HG03571 (cell line): ENCODE measurements at regions not wholly inside any gene's neighbourhood (a gene's known extent, or its start where the extent isn't known, plus 50 kb on each side); places are given as distances from the start of the nearest gene placed in this dataset.

Experiments
- ATAC-seq: cut with Tn5 transposase; IDR thresholded peaks from one replicate; pipeline ENCODE4 v1.9.1; 2021; ENCODE audit not compliant: unreplicated experiment

GRCh38 chr12:89947437-89948270, 239.0 kb upstream of the ATP2B1 start:
- ATAC-seq: no peak

DNA sequence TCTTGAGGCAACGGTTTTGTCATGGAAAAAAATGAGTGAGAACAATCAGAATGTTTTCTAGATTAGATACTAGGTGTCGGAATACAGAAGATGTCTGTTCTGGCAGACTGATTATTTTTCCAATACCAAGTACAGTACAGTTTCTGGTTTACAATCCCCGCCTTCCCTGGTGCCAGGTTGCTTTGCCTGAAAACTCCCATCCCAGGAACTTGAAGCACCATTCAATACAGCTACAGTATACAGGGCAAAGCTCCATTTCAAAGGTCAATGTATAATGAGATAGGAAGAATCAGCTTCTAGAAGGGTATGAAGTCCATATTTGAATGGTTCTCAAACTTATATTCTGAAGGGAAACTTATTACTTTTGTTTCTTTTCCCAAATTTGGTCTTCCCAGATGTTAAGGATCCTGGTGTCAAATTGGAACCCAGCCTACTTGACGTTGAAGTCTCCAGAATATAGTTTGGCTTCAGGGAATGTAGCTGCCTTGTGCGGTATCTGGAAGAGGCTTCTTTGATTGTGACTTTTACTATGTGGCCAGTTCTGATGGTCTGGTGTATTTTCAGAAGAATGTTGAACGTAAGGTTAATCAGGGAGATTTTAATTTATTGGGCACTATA, 238.0 kb upstream of the ATP2B1 start:
- ATAC-seq: no peak

DNA sequence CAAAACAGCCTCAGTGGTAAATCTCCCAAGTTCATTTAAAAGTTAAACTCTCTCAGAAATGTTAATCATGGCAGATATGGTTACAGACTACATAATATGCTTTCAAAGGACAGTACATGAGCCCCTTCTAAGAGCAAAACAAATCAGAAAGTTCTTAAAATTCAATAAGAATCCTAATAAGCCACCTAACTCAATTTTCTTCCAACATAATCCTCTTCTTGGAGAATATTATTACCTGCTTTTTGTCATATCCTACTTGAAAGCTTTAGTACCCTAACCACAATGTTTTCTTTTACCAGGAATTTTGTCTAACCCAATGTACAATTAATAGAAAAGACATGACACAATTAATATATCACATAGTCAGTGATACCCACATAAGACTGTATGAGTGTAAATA, 236.5 kb upstream of the ATP2B1 start:
- ATAC-seq: no peak

- no peak for ATAC-seq
These were observed 234.8 kb upstream of the ATP2B1 start for GRCh38 chr12:89943463-89943862.

DNA sequence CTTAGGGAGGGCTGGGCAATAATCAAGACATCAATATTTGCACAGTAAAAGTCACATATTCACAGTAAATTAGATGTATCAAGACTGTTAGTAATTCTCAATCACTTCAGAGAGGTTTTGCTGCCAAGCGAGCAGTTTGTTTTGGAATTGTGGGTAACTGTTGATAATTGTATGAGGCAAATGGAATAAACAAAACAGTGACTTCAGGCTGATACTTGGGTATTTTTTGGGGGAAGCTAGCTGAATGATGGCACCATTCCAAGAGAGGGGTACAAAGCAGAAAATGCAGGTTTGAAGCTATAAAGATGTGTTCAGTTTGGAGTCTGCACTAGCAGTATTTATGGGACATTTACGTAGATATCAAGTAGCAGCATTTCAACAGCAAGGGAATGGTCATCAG, 232.8 kb upstream of the ATP2B1 start:
- ATAC-seq: no peak

DNA sequence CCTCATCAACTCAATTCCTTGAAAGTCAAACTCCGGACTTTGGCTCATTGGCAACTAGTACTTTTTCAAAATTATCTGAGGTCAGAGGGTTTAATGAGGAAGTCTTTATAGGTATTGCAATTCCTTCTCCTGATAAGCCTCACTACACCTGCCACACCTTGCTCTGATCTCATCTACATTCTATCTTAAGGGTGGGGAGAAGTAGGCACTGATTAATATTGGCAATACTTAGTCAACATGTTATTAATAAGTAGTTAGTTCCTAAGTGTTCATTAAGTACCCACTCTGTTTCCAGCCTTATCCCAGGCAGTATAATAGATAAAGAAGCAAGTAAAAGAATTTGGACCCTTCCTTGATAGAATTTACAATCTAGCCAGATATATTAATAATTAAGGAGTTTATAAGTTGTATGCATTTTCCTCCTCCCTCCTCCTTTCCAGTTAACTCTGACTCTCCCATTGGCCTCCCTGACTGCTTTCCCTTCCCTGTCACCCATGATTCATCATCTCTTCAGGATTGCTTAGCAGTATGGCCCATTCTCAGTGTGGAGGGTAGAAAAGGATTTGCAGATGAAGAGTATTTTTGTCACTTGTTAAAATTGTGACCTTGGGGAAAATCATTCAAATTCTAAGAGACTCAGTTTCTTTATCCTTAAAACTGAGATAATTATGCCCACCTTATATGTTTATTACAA, 231.0 kb upstream of the ATP2B1 start:
- no peak for ATAC-seq

DNA sequence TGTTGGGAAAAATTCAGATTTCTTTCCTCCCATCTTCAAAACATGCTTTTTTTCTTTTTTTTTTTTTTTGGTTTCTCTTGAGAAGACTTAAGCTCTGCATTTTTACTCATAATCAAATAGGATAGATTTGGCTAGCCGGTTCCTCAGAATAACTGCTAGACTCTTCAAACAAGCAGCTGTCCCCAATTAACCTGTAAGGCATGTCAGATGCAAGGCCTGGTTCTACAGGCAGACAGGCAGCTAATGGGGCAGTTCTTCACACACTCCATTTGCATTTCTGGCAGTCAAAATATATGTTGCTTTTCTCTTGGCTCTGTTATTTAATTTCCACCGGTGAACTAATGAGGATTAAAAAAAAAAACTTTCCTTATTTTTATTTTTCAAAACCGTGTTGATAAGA, 228.0 kb upstream of the ATP2B1 start:
- ATAC-seq: no peak

- peak; percentile 91 for ATAC-seq
These were observed 227.2 kb upstream of the ATP2B1 start for GRCh38 chr12:89935850-89936249.

DNA sequence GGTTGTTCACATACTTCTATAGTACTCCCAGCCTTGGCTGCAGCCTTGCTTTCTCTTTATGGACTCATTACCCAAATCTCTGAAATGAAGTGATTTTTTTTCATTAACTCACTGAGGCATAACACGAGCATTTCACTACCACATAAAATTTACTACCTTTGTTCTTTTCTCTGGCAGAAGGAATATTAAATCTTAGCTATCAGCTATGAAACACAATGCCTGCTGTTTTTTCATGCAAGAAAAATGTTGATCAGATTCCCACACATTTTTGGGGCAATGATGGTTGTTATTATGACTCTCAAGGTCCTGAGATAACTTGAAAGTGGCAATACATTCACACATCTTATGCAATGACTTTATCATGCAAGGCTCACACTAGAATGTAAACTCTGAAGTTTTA, 225.3 kb upstream of the ATP2B1 start:
- no peak for ATAC-seq

- ATAC-seq: no peak
These were observed 224.3 kb upstream of the ATP2B1 start for GRCh38 chr12:89932954-89933353.

GRCh38 chr12:89928467-89928866, 219.8 kb upstream of the ATP2B1 start:
- no peak for ATAC-seq

GRCh38 chr12:89927226-89927698, 218.6 kb upstream of the ATP2B1 start:
- peak; percentile 100 for ATAC-seq

DNA sequence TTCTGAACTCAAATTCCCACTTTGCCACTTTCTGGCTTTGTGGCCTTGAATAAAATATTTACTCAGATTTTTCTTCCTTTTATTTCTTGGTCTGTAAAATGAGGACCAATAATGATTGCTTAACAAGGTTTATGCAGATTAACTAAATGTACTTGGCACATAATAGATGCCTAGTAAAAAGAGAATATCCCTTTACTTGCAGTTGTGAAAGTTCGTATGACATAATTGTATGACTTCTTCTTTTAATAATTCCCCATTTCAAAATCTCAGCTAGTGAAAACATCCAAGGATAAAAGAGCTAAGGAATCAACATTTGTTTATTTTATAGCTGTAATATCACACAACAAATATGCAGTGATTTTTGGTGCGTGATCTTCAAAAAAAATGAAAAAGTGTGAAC, 215.6 kb upstream of the ATP2B1 start:
- ATAC-seq: no peak

GRCh38 chr12:89923091-89923490, 214.5 kb upstream of the ATP2B1 start:
- ATAC-seq: no peak

GRCh38 chr12:89920866-89921265, 212.2 kb upstream of the ATP2B1 start:
- ATAC-seq: no peak

GRCh38 chr12:89919241-89919906, 210.7 kb upstream of the ATP2B1 start:
- ATAC-seq: no peak

DNA sequence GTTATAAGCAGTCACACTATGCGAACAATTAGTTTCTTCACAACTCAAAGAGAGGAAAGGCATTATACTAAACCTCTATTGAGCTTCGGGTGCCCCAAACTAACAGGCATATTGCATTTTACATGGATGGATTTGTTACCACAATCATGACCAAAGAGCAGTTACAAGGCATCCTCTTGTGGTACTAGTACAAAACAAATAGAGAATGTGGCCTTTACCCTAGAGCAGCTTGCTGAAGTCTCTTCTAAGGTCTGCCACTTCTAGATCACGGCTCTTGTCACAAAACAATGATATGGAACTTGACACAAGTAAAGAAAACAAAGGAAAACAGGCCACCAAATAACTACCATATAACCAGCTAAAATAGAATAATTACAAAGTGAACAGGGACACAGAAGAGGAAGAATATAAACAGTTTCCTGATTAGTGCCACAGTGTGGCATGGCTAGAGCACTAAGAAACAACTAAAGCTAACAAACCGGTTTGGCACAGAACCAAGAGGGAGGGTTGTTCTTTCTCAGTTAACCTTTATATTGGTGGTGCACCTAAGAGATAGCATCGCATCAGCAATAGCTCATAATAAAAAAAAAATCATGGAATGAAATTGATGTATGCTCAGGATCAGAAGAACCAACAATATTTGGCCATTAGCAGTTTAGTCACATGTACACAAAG, 209.7 kb upstream of the ATP2B1 start:
- no peak for ATAC-seq

DNA sequence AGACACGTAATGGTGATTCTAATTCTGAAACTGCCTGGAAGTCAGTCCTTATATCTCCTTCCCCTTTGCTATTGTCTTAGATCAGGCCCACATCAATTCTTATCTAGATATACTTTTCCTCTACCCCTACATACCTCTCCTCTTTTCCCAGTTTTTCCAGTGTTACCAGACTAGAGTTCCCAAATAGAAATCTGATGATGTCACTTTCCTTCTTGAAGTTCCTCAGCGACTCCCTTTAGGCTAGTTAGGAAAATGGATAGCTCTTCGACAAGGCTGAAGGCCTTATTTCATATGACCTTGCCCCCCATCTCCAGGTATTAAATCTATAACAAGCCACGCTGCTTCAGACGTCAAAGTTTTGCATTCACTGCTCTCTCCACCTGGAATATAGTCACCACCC, 201.1 kb upstream of the ATP2B1 start:
- ATAC-seq: no peak

DNA sequence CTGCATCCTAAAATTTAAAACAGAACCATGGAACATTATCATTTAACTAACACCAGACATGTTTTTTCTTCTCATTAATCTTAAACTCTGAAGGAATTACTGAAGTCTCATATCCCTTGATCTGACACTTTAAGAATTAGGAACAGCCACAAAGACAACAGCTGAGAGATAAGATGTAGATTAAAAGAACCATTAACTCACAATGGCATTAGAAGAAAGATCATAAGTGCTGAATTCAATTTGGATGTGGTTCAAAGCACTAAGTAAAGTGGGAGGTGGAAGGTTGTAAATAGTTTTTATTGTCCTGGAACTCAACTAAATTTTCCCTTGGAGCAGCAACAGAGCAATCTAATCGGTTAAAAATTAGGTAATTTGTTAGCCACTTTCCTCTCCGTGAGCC, 199.0 kb upstream of the ATP2B1 start:
- no peak for ATAC-seq

GRCh38 chr12:89906824-89907223, 198.2 kb upstream of the ATP2B1 start:
- ATAC-seq: no peak

DNA sequence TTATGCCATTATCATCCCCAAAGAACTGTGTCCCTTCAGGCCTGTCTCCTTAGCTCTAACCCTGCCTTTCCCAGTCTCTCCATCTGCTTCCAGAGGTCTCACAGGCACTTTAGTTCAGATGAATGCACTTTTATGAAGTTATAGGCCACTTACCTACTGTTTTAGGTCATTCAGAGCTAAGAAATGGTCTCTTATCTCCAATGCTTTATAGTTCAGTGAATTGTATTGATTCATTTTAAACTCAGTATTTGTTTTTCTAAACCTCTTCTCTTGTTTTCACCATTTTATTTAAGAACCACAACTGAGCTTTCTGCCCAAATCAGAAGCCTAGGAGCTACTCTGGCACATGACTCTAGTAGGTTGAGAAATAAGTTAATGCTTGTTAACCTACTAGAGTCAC, 197.5 kb upstream of the ATP2B1 start:
- no peak for ATAC-seq
